ENCODE measurements at regions not wholly inside any gene's neighbourhood (a gene's known extent, or its start where the extent isn't known, plus 50 kb on each side); places are given as distances from the start of the nearest gene placed in this dataset.
"Not testable (repeated sequence)": the region's sequence is repeated elsewhere in the genome, so short reads cannot be mapped to it uniquely, and the experiment has no call there.

DNA sequence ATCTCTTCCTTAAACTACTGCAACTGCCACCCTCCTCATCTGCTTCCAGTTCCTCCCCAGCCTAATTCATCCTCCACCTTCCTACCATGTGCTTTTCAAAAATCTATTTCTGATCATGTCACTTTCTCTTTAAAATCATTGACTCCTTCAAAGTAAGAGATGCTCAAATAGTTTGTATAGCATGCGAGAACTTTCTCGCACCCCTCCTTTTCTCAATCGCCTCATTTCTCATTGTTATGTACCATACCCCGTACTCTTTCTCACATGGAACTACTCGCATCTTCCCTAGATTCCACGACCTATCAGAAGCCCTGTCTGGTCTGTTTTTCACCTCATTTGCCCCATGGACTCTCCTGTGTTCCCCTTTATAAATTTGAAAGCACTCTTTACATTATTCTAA, 238.2 kb downstream of the NRIP1 start:
- DNase-seq = no peak

- no peak for DNase-seq
Observed at GRCh38 chr21:14825514-14825974, 239.3 kb downstream of the NRIP1 start.

- DNase-seq = no peak
Observed at GRCh38 chr21:14824126-14824525, 240.7 kb downstream of the NRIP1 start.

DNA sequence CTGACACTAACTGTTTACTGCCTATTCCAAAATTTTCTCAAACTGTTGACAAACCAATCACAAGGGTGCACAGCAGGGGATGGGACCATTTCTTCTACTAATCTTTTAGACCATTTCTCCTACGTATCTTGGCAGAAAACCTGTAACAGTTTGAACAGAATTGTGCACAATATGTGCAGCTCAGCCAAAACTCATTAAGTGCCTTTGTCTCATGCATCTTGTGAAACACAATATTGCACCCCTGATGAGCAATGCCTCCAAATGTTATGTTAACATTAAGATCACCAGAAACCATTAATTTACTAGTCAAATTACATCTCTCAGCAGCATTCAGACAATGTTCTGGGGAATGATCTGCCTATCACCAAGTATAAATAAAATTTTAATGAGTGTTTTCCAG, 247.5 kb downstream of the NRIP1 start:
- DNase-seq = no peak

DNA sequence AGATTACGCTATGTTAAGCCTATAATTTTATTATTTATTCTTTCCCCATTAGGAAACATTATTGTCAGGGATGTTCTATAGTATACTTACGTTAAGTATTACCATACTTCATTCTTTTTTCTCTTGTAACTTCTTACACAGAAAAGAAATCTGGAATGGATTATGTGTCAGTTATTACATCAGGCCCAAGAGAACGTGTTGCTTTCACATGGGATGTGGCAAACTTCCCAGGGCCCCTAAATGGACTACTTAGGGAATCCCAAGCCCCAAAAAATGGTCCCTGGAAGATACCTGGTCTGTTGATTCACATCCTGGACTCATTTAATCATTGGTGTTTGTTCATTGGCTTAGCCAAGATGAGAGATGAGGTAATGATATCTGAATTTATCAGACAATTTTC, 249.8 kb downstream of the NRIP1 start:
- DNase-seq = peak; percentile 3

- DNase-seq = no peak
Observed at GRCh38 chr21:14814282-14814681, 250.5 kb downstream of the NRIP1 start.

GRCh38 chr21:14804170-14804569, 258.1 kb upstream of the SAMSN1 start:
- not testable (repeated sequence) for DNase-seq

GRCh38 chr21:14797543-14797942, 251.4 kb upstream of the SAMSN1 start:
- no peak for DNase-seq

- no peak for DNase-seq
Observed at GRCh38 chr21:14787312-14787711, 241.2 kb upstream of the SAMSN1 start.

DNA sequence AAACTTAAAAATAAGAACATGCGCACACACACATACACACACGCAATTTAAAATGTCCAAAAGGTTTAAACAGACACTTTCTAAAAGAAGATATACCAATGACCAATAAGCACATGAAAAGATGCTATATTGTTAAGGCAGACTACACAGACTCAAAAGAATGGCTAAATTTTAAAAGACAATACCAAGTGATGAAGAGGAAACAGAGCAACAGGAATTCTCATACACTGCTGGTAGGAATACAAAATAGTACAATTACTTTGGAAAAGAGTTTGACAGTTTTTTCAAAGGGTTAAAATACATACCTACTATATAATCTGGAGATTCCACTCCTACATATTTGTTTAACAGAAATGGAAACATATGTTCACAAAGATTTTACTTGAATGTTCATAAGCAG, 239.6 kb upstream of the SAMSN1 start:
- no peak for DNase-seq

DNA sequence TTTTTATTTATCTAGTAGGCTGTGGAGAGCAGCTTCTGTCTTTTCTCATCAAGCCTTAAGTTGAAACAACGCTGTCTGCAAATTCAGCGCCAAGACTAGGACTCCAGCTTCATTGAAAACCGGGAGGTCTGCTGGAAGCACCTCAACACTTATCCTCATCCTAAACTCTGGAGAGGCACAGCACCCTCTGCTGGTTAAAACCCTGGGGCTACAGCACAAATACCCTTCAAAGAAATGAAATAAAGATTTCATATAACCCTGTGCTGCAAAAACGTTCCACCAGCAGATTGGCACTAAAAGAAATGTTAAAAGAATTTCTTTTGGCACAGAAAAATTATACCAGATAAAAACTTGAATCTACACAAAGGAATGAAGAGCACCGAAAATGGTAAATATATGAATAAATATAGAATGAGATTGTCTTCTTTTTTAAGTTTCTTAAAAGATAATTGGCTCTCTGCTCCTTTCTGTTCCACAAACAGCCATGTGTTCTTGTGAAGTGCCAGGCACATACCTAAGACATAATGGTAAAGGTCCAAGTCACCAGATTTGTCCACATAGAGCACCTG, 227.7 kb upstream of the SAMSN1 start:
- DNase-seq = no peak

DNA sequence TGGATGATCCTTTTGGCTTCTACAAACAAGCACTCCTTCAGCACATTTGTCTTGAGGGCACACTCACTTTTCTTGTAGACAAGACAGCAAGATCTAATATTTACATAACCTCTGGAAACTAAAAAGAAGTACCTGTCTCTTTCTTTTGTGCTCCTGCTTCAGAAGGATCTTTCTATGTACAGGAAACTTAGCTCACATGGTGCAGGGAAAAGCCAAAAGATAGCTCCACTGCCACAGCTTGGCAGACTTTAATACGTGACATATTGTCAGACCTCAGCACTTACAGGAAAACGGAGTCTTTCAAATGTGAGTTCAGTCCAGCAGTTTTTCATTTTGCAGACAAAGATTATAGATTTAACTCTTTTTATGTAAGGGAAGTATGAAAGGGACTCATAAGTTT, 225.5 kb upstream of the SAMSN1 start:
- no peak for DNase-seq

GRCh38 chr21:14768042-14768441, 221.9 kb upstream of the SAMSN1 start:
- DNase-seq = no peak

- DNase-seq = no peak
Observed at GRCh38 chr21:14767192-14767852, 221.2 kb upstream of the SAMSN1 start.

DNA sequence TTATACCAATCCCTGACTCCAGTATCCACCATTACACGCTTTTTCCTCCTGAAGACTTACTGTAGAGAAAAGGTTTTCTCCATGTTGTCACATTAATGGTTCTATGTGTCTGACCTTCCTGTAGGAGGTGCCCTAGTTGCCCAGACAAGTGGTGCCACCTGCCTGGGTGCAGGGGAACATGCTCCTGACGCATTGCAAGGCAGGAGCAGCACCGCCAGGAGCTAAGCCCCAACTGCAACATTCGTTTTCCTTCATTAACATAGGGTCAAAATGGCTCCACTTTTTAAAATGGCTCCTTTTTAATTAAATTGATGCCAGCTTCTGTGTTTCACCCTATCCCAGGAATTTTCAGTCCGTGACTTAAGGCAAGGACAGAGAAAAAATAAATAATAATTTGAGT, 220.1 kb upstream of the SAMSN1 start:
- DNase-seq = no peak

DNA sequence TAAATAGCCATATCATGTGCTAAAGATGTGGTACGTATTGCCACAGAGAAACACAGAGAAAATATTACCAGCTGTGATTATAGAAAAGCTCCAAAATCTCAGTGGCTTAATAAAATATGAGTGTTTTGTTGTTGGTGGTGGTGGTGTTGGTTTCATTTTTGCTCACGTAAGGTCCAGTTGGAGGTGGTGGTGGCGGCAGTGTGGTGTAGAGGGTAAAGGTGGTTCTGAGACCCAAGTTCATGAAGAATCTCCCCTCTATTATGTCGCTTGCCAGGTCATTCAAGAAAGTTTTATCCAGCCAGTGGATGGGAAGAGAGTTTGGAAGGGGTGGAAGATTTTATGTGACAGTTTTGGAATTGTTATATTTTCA, 217.6 kb upstream of the SAMSN1 start:
- no peak for DNase-seq

- DNase-seq = no peak
Observed at GRCh38 chr21:14762734-14763694, 216.9 kb upstream of the SAMSN1 start.

- no peak for DNase-seq
Observed at GRCh38 chr21:14762327-14762726, 216.2 kb upstream of the SAMSN1 start.

- no peak for DNase-seq
Observed at GRCh38 chr21:14759285-14759684, 213.2 kb upstream of the SAMSN1 start.

- DNase-seq = no peak
Observed at GRCh38 chr21:14758849-14759248, 212.7 kb upstream of the SAMSN1 start.

- DNase-seq = no peak
Observed at GRCh38 chr21:14757533-14758327, 211.6 kb upstream of the SAMSN1 start.

- DNase-seq = no peak
Observed at GRCh38 chr21:14755086-14755485, 209.0 kb upstream of the SAMSN1 start.

Measured in skin of body (tissue), 1 donor.